ENCODE measurements at regions not wholly inside any gene's neighbourhood (a gene's known extent, or its start where the extent isn't known, plus 50 kb on each side); places are given as distances from the start of the nearest gene placed in this dataset.

DNA sequence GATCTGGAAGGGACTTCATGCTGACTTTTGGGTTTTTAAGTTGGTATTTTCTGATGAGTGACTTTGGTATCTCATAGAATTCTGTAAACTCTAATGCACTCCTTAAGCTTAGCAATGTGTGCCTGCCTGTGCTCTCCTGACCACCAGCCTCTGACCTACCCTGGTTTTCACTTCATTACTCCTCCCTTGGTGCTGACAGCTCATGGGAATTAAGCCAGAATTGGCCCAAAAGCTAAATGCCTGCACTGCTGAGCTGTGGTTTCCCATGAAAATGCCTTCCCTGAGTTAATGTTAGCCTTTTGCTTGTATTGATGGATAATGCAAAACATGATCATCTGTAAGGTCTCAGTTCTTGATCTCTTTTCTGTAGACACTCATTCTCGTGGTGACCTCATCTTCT is 308.0 kb downstream of the DOCK8 start:
- Histone ChIP-seq H3F3A (ENCODE audit: low read depth) (no peaks in the 10 kb centered on the region), H3K9ac (ENCODE audit: low read depth, low read length, poor library complexity, severe bottlenecking) (no peak overlapping the region), H2AFZ (ENCODE audit: low read length) (no peak overlapping the region), H3K36me3 (ENCODE audit: insufficient read depth, low read length) (no peaks in the 10 kb centered on the region), H4K20me1 (ENCODE audit: insufficient read depth, low read length, poor library complexity, severe bottlenecking) (no peaks in the 10 kb centered on the region), H3K79me2 (ENCODE audit: insufficient read depth, low read length) (no peaks in the 10 kb centered on the region), H3K9me3 (ENCODE audit: insufficient read depth, low read depth, low read length) (no peaks in the 10 kb centered on the region), H3K4me1 (ENCODE audit: insufficient read depth, low read length, poor library complexity, severe bottlenecking) (no peaks in the 10 kb centered on the region), H3K4me2 (ENCODE audit: low read depth, low read length, poor library complexity, severe bottlenecking) (no peak overlapping the region), H3K27me3 (ENCODE audit: insufficient read depth, low read length, poor library complexity, severe bottlenecking) (no peaks in the 10 kb centered on the region), H3K4me3 (ENCODE audit: low read length, poor library complexity, severe bottlenecking) (no peak overlapping the region), H3K9me2 (replicated peaks; ENCODE audit: low read depth, low read length) (no peaks in the 10 kb centered on the region)
- TF ChIP-seq, protein P1, sequence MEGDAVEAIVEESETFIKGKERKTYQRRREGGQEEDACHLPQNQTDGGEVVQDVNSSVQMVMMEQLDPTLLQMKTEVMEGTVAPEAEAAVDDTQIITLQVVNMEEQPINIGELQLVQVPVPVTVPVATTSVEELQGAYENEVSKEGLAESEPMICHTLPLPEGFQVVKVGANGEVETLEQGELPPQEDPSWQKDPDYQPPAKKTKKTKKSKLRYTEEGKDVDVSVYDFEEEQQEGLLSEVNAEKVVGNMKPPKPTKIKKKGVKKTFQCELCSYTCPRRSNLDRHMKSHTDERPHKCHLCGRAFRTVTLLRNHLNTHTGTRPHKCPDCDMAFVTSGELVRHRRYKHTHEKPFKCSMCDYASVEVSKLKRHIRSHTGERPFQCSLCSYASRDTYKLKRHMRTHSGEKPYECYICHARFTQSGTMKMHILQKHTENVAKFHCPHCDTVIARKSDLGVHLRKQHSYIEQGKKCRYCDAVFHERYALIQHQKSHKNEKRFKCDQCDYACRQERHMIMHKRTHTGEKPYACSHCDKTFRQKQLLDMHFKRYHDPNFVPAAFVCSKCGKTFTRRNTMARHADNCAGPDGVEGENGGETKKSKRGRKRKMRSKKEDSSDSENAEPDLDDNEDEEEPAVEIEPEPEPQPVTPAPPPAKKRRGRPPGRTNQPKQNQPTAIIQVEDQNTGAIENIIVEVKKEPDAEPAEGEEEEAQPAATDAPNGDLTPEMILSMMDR (conservative IDR thresholded peaks at IDR 0.05; ENCODE audit: low read length): no peak
- no peak for TF ChIP-seq EZH2phosphoT487 (IDR thresholded peaks at IDR 0.05; ENCODE audit: borderline replicate concordance)

DNA sequence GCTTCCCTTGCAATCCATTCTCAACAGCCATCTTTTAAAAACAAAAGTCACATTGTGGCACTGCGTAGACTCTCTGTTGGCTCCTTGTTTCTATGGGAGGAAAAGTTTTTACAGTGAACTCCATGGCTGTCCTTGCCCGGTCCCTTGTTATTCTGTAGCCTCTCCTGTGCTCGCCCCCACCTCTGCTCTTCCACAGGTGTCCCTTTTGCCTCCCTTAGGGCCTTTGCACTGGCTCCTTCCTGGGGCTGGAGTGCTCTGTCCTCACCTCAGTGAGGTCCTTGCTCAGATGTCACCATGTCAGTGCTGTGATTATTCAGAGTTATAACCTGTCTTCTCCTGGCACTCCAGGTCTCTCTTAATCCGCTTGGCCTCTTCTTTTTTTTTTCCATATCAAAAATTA is 308.8 kb downstream of the DOCK8 start:
- Histone ChIP-seq H3K9me3 (ENCODE audit: insufficient read depth, low read depth, low read length) (no peaks in the 10 kb centered on the region), H3F3A (ENCODE audit: low read depth) (no peaks in the 10 kb centered on the region), H3K9me2 (replicated peaks; ENCODE audit: low read depth, low read length) (no peaks in the 10 kb centered on the region), H3K4me1 (ENCODE audit: insufficient read depth, low read length, poor library complexity, severe bottlenecking) (no peaks in the 10 kb centered on the region), H3K79me2 (ENCODE audit: insufficient read depth, low read length) (no peaks in the 10 kb centered on the region), H4K20me1 (ENCODE audit: insufficient read depth, low read length, poor library complexity, severe bottlenecking) (no peaks in the 10 kb centered on the region), H2AFZ (ENCODE audit: low read length) (no peak overlapping the region), H3K27me3 (ENCODE audit: insufficient read depth, low read length, poor library complexity, severe bottlenecking) (no peaks in the 10 kb centered on the region), H3K36me3 (ENCODE audit: insufficient read depth, low read length) (no peaks in the 10 kb centered on the region), H3K4me3 (ENCODE audit: low read length, poor library complexity, severe bottlenecking) (no peak overlapping the region), H3K9ac (ENCODE audit: low read depth, low read length, poor library complexity, severe bottlenecking) (no peak overlapping the region), H3K4me2 (ENCODE audit: low read depth, low read length, poor library complexity, severe bottlenecking) (no peak overlapping the region)
- TF ChIP-seq, protein P1 (conservative IDR thresholded peaks at IDR 0.05; ENCODE audit: low read length): no peak
- no peak for TF ChIP-seq EZH2phosphoT487 (IDR thresholded peaks at IDR 0.05; ENCODE audit: borderline replicate concordance)

GRCh38 chr9:524008-524407 is 309.3 kb downstream of the DOCK8 start:
- H3K4me2 ChIP-seq (ENCODE audit: low read depth, low read length, poor library complexity, severe bottlenecking): no peak overlapping the region
- no peak overlapping the region for H3K9ac ChIP-seq (ENCODE audit: low read depth, low read length, poor library complexity, severe bottlenecking)
- H3K27me3 ChIP-seq (ENCODE audit: insufficient read depth, low read length, poor library complexity, severe bottlenecking): no peaks in the 10 kb centered on the region
- H3K9me3 ChIP-seq (ENCODE audit: insufficient read depth, low read depth, low read length): no peaks in the 10 kb centered on the region
- no peaks in the 10 kb centered on the region for H3K79me2 ChIP-seq (ENCODE audit: insufficient read depth, low read length)
- H3K4me1 ChIP-seq (ENCODE audit: insufficient read depth, low read length, poor library complexity, severe bottlenecking): no peaks in the 10 kb centered on the region
- no peak for TF ChIP-seq EZH2phosphoT487 (IDR thresholded peaks at IDR 0.05; ENCODE audit: borderline replicate concordance)
- TF ChIP-seq, protein P1 (conservative IDR thresholded peaks at IDR 0.05; ENCODE audit: low read length): no peak
- no peak overlapping the region for H3K4me3 ChIP-seq (ENCODE audit: low read length, poor library complexity, severe bottlenecking)
- H4K20me1 ChIP-seq (ENCODE audit: insufficient read depth, low read length, poor library complexity, severe bottlenecking): no peaks in the 10 kb centered on the region
- H3K9me2 ChIP-seq (replicated peaks; ENCODE audit: low read depth, low read length): no peaks in the 10 kb centered on the region
- H2AFZ ChIP-seq (ENCODE audit: low read length): no peak overlapping the region
- H3K36me3 ChIP-seq (ENCODE audit: insufficient read depth, low read length): no peaks in the 10 kb centered on the region
- H3F3A ChIP-seq (ENCODE audit: low read depth): no peaks in the 10 kb centered on the region
